HEK293T (cell line): ENCODE measurements at regions not wholly inside any gene's neighbourhood (a gene's known extent, or its start where the extent isn't known, plus 50 kb on each side); places are given as distances from the start of the nearest gene placed in this dataset.

ENCODE experiments used
- FOXM1 ChIP-seq: fragments of 450-650 bp; IDR thresholded peaks from 2 replicates; pipeline ENCODE4 v1.6.1; 2017; ENCODE audit warnings: mild to moderate bottlenecking, borderline replicate concordance
- SP1 ChIP-seq: fragments of 450-650 bp; IDR thresholded peaks from 2 replicates; pipeline ENCODE4 v1.6.1; 2017

GRCh38 chr20:21004386-21005076, 101.6 kb downstream of the LINC00237 start:
- TF ChIP-seq SP1 (no peak), FOXM1 (no peak)
